CD4-positive, alpha-beta T cell (primary cell): ENCODE measurements at regions not wholly inside any gene's neighbourhood (a gene's known extent, or its start where the extent isn't known, plus 50 kb on each side); places are given as distances from the start of the nearest gene placed in this dataset.

Experiments used
- ATAC-seq: fragments of 200-7000 bp; cut with Tn5 transposase; one replicate; pipeline ENCODE4 v1.10.0; 2022; ENCODE audit warnings: mild to moderate bottlenecking; ENCODE audit not compliant: poor library complexity
- CTCF ChIA-PET: fragments of 350-600 bp; sonication (Branson Sonifier 250); formaldehyde crosslinking; loops from one replicate; lab custom pipeline; 2021; ENCODE audit warnings: antibody characterized with exemption, inconsistent platforms; lab: Charles Lee
- POLR2A ChIA-PET: fragments of 350-600 bp; sonication (Branson Sonifier 250); formaldehyde crosslinking; loops from one replicate; lab custom pipeline; 2021; ENCODE audit warnings: antibody characterized with exemption, inconsistent platforms; lab: Charles Lee
- DNase-seq, 14 experiments: peaks; one replicate each; pipeline ENCODE4 v3.0.0-alpha.2; 2013 to 2020; ENCODE audit warnings: mixed read lengths in 2 of 14
- H3K27ac ChIP-seq, 2 donors: one replicate each; pipeline versions ENCODE4 v1.5.1 to v1.7.0; 2013; ENCODE audit warnings: low read length in 2 of 2, low read depth in 1 of 2, mild to moderate bottlenecking in 1 of 2
- H3K27me3 ChIP-seq, 2 experiments: 1 replicate in 1 of 2; 2 replicates in 1 of 2; pipeline versions ENCODE4 v1.6.1 to v1.7.0; 2013; ENCODE audit warnings: low read length in 2 of 2, control low read depth in 1 of 2, mild to moderate bottlenecking in 1 of 2, moderate library complexity in 1 of 2; ENCODE audit not compliant: insufficient read depth in 2 of 2, control insufficient read depth in 1 of 2
- H3K36me3 ChIP-seq: one replicate; pipeline ENCODE4 v1.6.1; 2013; ENCODE audit warnings: low read length, control low read depth; ENCODE audit not compliant: insufficient read depth
- H3K4me1 ChIP-seq: one replicate; pipeline ENCODE4 v1.6.1; 2013; ENCODE audit warnings: low read length, control low read depth; ENCODE audit not compliant: insufficient read depth
- H3K4me3 ChIP-seq: one replicate; pipeline ENCODE4 v1.5.1; 2013; ENCODE audit warnings: mild to moderate bottlenecking, low read length, moderate library complexity
- H3K9me3 ChIP-seq, 2 experiments: 1 replicate in 1 of 2; 2 replicates in 1 of 2; pipeline versions ENCODE4 v1.6.1 to v1.7.0; 2013; ENCODE audit warnings: low read length in 2 of 2, mild to moderate bottlenecking in 2 of 2, control low read depth in 1 of 2, moderate library complexity in 1 of 2; ENCODE audit not compliant: control insufficient read depth in 1 of 2, insufficient read depth in 1 of 2
- H3K27ac Mint-ChIP-seq: one replicate; pipeline ENCODE4 v1.8.0; 2020; ENCODE audit warnings: mixed read lengths
- H3K27me3 Mint-ChIP-seq: one replicate; pipeline ENCODE4 v1.8.0; 2021; ENCODE audit warnings: mixed read lengths
- H3K36me3 Mint-ChIP-seq: one replicate; pipeline ENCODE4 v1.8.0; 2021; ENCODE audit warnings: low read depth, mixed read lengths
- H3K4me1 Mint-ChIP-seq: one replicate; pipeline ENCODE4 v1.8.0; 2021; ENCODE audit warnings: low read depth, mixed read lengths
- H3K4me3 Mint-ChIP-seq: one replicate; pipeline ENCODE4 v1.8.0; 2020; ENCODE audit warnings: mild to moderate bottlenecking, mixed read lengths
- H3K9me3 Mint-ChIP-seq: one replicate; pipeline ENCODE4 v1.8.0; 2020; ENCODE audit warnings: mixed read lengths
- intact Hi-C, 2 experiments: fragments of 100-400 bp; cut with DNase I in 1 of 2; cut with micrococcal nuclease in 1 of 2; formaldehyde crosslinking; loops; one replicate each; pipeline versions ENCODE4 v1.15.1 to v1.9.0; 2023 to 2025; cut with DNase I, micrococcal nuclease
- TF ChIP-seq, protein P1 (sequence below): fragments of 200-600 bp; IDR thresholded peaks from one replicate; pipeline ENCODE4 v1.8.0; 2022; ENCODE audit warnings: antibody characterized with exemption, mild to moderate bottlenecking

DNA sequence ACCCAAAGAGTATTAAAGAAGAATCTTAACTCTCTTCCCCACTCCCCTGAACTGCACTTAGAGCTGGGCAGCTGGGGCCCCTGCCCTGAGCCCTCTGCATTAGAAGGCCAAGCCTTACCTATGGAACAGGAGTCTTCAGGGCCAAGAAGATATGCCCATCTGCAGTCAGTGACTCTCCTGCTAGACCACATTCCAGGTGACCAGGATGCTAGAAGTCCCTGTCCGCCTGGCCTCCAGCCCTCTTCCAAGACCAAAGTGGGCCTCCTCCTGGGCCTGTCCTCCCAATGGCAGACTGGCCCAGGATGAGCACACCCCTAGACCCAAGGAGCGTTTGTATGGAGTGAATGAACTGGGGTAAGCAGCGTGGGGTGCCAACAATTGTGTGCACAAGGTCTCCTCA lies 259.1 kb downstream of the LY86 start:
- H3K27ac ChIP-seq = no peak overlapping the region
- CTCF ChIA-PET = no interaction called here
- Mint-ChIP-seq H3K27ac (no peak overlapping the region), H3K27me3 (no peaks in the 10 kb centered on the region), H3K4me1 (no peaks in the 10 kb centered on the region), H3K36me3 (no peaks in the 10 kb centered on the region), H3K4me3 (no peak overlapping the region), H3K9me3 (peaks cover 7% of the 10 kb centered on the region)
- intact Hi-C loops = no loop called here
- TF ChIP-seq, protein P1, sequence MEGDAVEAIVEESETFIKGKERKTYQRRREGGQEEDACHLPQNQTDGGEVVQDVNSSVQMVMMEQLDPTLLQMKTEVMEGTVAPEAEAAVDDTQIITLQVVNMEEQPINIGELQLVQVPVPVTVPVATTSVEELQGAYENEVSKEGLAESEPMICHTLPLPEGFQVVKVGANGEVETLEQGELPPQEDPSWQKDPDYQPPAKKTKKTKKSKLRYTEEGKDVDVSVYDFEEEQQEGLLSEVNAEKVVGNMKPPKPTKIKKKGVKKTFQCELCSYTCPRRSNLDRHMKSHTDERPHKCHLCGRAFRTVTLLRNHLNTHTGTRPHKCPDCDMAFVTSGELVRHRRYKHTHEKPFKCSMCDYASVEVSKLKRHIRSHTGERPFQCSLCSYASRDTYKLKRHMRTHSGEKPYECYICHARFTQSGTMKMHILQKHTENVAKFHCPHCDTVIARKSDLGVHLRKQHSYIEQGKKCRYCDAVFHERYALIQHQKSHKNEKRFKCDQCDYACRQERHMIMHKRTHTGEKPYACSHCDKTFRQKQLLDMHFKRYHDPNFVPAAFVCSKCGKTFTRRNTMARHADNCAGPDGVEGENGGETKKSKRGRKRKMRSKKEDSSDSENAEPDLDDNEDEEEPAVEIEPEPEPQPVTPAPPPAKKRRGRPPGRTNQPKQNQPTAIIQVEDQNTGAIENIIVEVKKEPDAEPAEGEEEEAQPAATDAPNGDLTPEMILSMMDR = no peak
- no peak for ATAC-seq
- no peaks in the 10 kb centered on the region for H3K27me3 ChIP-seq
- POLR2A ChIA-PET = no interaction called here
- peaks cover 8 to 16% of the 10 kb centered on the region in 2 experiments for H3K9me3 ChIP-seq
- no peak overlapping the region for H3K4me3 ChIP-seq
- H3K4me1 ChIP-seq = no peaks in the 10 kb centered on the region
- no peak for DNase-seq
- H3K36me3 ChIP-seq = no peaks in the 10 kb centered on the region

DNA sequence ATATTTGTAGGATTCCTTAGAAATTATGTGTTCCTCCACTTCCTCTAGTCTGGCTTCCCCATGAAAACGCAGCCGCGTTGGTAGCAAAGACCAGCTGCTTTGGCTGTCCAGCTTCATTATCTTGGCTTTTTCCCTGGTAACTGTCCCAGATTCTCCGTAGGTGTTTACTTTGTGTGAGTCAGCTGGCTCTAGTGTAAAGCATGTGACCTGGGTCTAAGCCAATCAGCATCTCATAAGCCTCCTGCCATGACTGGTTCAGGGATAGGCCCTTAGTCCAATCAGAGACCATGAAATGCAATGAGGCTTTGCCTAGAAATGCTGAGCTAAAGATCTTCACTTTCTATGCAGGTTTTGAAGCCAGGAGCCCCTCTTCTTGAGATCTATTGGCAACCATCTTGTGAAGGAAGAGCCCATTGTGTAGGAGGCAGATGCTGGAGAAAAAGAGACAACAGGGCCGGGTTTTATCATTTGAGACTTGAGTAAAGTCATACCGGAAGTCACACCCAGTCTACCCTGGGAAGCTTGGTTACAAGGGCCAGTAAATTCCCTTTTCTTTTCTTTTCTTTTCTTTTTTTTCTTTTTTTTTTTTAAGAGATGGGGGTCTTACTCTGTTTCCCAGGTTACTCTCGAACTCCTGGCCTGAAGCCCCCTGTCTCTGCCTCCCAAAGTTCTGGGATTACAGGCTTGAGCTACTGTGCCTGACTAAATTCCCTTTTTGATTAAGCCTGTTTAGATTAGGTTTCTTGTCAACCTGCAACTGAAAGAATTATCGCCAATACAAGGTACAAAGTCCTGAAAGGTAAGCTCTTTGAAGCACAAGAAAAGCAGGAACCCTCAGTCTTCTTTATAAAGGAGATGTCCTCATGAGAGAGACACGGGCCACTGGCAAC lies 256.5 kb upstream of the RREB1 start:
- Mint-ChIP-seq H3K9me3 (no peaks in the 10 kb centered on the region), H3K4me1 (peaks cover 4% of the 10 kb centered on the region), H3K27me3 (no peaks in the 10 kb centered on the region), H3K27ac (no peak overlapping the region), H3K36me3 (no peaks in the 10 kb centered on the region), H3K4me3 (no peak overlapping the region)
- H3K4me3 ChIP-seq = no peak overlapping the region
- ATAC-seq = no peak
- no peaks in the 10 kb centered on the region for H3K36me3 ChIP-seq
- CTCF ChIA-PET = no interaction called here
- no peaks in the 10 kb centered on the region for H3K27me3 ChIP-seq
- no peak overlapping the region for H3K27ac ChIP-seq
- intact Hi-C loops = no loop called here
- POLR2A ChIA-PET = interaction anchor here (1.0 kb wide), 1 partner anchor 8 kb away, joined by 3 read pairs; no protein-coding TSS in a partner anchor
- H3K4me1 ChIP-seq = peaks cover 4% of the 10 kb centered on the region
- H3K9me3 ChIP-seq = peaks cover 0 to 16% of the 10 kb centered on the region in 2 experiments
- no peak for DNase-seq
- TF ChIP-seq, protein P1 = no peak

DNA sequence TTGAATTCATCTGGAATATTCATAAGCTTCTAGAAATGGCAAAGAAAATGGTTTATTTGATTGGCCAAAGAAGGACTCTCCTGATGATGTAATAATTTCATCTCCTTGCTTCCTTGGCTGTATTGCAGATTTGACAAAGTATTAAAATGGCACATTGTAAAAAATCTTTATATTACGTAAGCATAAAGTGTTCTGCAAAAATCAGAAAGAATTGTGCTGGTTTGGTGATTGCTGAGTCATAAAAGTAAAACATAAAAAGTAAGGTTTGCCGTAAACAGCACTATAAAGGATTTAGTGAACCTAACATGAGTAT lies 255.9 kb upstream of the RREB1 start:
- no peaks in the 10 kb centered on the region for H3K27me3 Mint-ChIP-seq
- no peak for DNase-seq
- Histone ChIP-seq H3K4me3 (no peak overlapping the region), H3K36me3 (no peaks in the 10 kb centered on the region), H3K27me3 (no peaks in the 10 kb centered on the region), H3K9me3 (peaks cover 0 to 10% of the 10 kb centered on the region in 2 experiments), H3K27ac (no peak overlapping the region), H3K4me1 (peaks cover 10% of the 10 kb centered on the region)
- H3K4me3 Mint-ChIP-seq = no peak overlapping the region
- H3K4me1 Mint-ChIP-seq = peaks cover 10% of the 10 kb centered on the region
- intact Hi-C loops = no loop called here
- no peak overlapping the region for H3K27ac Mint-ChIP-seq
- TF ChIP-seq, protein P1 = no peak
- ChIA-PET POLR2A (interaction anchor here (1.0 kb wide), 1 partner anchor 9 kb away, joined by 3 read pairs; no protein-coding TSS in a partner anchor), CTCF (no interaction called here)
- no peaks in the 10 kb centered on the region for H3K36me3 Mint-ChIP-seq
- H3K9me3 Mint-ChIP-seq = no peaks in the 10 kb centered on the region
- ATAC-seq = no peak
